Heart left ventricle (tissue), 13 donors: ENCODE measurements at regions not wholly inside any gene's neighbourhood (a gene's known extent, or its start where the extent isn't known, plus 50 kb on each side); places are given as distances from the start of the nearest gene placed in this dataset.

Experiments
- POLR2A ChIP-seq, 2 donors: fragments of 450-650 bp; IDR thresholded peaks; one replicate each; pipeline ENCODE4 v1.6.1; 2017; ENCODE audit warnings: antibody characterized with exemption in 2 of 2, mild to moderate bottlenecking in 2 of 2, moderate library complexity in 2 of 2
- TF ChIP-seq, protein P1 (sequence below), 12 donors: fragments of 200-600 bp; sonication (generic) in 4 of 12; IDR thresholded peaks; one replicate each; pipeline versions ENCODE4 v1.5.0 to v1.8.0; 2018 to 2022; ENCODE audit warnings: antibody characterized with exemption in 12 of 12, mild to moderate bottlenecking in 5 of 12
- donor health status: ischemic (EF 13 %, LVEDD 7.1; RV severe dilation, severe dysfunction).
- donor health status: DM: no; HTN: yes; CAD: no.
- donor health status: DM: no; HTN: no; CAD: no.
- donor health status: ischemic (EF 25% LVEDD 6.9; RV normal size, moderate dysfunction).
- donor health status: ischemic (EF 25% LVEDD 5.7; RV mildly dilated, moderate dysfunction).
- donor health status: ischemic (EF 35%, LVEDD 5.7; RV mildly dilated, moderate dysfunction).
- donor health status: nonischemic (EF 11% LVEDD 7.7; RV severe dilation, severe dysfunction).
- donor health status: DM: yes; HTN: yes; CAD: no.
- donor health status: PGD.
- donor health status: ischemic (EF 29% LVEDD 5.4; RV normal size, mild dysfunction).
- donor health status: nonischemic (EF 23%, LVEDD 6.1; RV moderate dilation, normal function).

DNA sequence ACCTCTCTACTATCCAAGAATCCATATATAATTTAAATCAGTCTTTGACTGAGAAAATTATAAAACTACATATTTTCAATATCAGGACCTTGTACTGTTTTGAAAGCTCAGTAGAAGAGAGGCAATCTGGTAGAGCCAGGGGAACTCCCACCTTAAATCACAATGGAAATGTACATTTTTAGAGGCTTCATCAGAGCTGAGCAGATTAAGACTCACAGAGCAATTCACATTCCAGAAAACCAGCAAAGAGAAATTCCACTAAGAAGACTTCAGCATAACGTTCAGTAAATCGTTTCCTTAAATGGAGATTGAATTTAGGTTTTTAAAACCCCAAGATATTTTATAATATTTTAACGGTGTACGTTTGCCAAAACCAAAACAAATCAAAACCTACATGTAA lies 227.8 kb upstream of the TRPM3 start:
- TF ChIP-seq, protein P1, sequence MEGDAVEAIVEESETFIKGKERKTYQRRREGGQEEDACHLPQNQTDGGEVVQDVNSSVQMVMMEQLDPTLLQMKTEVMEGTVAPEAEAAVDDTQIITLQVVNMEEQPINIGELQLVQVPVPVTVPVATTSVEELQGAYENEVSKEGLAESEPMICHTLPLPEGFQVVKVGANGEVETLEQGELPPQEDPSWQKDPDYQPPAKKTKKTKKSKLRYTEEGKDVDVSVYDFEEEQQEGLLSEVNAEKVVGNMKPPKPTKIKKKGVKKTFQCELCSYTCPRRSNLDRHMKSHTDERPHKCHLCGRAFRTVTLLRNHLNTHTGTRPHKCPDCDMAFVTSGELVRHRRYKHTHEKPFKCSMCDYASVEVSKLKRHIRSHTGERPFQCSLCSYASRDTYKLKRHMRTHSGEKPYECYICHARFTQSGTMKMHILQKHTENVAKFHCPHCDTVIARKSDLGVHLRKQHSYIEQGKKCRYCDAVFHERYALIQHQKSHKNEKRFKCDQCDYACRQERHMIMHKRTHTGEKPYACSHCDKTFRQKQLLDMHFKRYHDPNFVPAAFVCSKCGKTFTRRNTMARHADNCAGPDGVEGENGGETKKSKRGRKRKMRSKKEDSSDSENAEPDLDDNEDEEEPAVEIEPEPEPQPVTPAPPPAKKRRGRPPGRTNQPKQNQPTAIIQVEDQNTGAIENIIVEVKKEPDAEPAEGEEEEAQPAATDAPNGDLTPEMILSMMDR (IDR thresholded peaks at IDR 0.05) = no peak
- TF ChIP-seq POLR2A (IDR thresholded peaks at IDR 0.05) = no peak
